Jurkat, Clone E6-1 (cell line): ENCODE measurements at regions not wholly inside any gene's neighbourhood (a gene's known extent, or its start where the extent isn't known, plus 50 kb on each side); places are given as distances from the start of the nearest gene placed in this dataset.
"Not testable (repeated sequence)": the region's sequence is repeated elsewhere in the genome, so short reads cannot be mapped to it uniquely, and the experiment has no call there.

ENCODE experiments used
- DNase-seq: peaks from one replicate; pipeline ENCODE4 v3.0.0-alpha.2; 2011; ENCODE audit warnings: low read depth, low spot score
- H3K4me3 ChIP-seq: 2 replicates; pipeline ENCODE4 v1.5.1; 2011; ENCODE audit warnings: mild to moderate bottlenecking, low read length, control low read depth, moderate library complexity

- no peak for DNase-seq
- H3K4me3 ChIP-seq: no peak overlapping the region
Measured at GRCh38 chr5:60084226-60084625, 190.7 kb upstream of the PDE4D start.

DNA sequence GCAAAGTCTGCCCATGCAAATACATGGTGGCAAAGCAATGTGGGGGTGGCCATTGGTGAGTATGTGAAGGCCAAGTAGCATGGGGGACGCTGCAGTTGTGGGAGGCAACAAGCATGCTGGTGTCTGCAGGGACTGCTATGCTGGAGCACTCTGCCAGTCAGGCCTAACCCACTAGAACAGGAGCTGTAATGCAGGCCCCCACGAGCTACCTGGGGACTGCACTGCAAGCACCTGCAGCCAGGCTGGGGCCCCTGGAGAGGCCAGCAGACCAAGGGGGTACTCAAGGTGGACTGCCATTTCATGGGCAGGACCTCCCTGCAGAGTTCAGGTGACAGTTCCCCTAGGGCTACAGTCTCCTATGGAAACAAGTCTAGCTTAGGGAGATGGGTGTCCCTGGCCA, 183.8 kb upstream of the PDE4D start:
- DNase-seq: no peak
- H3K4me3 ChIP-seq: no peak overlapping the region

DNA sequence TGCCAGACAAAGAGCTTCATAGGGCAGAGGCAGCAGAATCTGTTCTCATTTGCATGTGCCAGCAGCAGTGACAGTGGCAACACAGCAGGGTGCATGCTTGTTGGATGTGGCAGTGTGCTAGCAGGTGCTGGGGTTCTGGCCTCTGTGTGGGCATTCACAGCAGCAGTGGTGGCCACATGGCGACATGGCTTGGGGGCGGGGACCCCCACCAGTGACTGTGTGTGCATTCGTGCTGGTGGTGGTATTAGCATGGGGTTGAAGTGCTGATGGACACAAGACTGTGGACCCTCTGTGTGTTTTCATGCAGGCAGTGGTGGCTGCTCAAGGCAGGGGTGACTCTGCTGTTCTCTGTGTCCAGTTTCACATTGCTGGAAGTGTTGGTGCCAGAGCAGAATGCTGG, 183.2 kb upstream of the PDE4D start:
- no peak overlapping the region for H3K4me3 ChIP-seq
- no peak for DNase-seq

DNA sequence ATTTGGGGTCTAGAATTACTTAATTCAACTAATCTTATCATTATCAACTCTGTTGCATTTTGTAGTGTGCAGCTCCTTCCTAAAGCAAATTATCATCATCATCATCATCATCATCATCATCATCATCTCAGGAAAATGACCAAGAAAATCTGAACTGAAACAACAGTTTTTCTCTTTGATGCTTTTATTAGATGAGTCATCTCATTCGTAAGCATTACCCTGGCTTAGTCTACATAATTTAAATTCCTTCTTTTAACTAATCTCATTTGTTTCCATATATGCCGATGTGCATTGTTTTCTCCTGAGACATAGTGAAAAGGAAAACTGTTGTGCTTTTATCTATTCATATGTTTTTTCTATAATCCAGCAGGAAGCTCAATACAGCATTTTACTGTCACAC, 173.0 kb upstream of the PDE4D start:
- H3K4me3 ChIP-seq: no peak overlapping the region
- no peak for DNase-seq

GRCh38 chr5:60060389-60060788, 166.9 kb upstream of the PDE4D start:
- no peak for DNase-seq
- H3K4me3 ChIP-seq: no peak overlapping the region

DNA sequence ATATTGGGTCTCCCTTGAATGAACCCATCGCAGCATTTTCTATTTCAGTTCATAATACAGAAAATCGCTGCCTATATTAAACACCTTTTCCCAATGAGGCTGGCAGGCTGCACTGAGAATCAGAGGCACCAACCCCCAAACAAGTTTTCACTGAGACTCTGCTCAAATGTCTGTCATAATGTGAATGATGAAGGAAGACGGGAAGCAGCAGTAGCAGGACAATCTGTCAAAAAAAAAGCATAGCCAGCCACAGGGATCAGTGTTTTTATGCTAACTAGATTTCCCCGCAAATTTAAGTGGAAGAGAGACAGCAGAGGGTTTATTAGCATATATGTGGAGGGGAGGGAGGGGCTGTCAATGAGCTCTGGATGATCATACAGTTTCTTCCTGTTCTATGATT, 162.7 kb upstream of the PDE4D start:
- no peak overlapping the region for H3K4me3 ChIP-seq
- DNase-seq: no peak

DNA sequence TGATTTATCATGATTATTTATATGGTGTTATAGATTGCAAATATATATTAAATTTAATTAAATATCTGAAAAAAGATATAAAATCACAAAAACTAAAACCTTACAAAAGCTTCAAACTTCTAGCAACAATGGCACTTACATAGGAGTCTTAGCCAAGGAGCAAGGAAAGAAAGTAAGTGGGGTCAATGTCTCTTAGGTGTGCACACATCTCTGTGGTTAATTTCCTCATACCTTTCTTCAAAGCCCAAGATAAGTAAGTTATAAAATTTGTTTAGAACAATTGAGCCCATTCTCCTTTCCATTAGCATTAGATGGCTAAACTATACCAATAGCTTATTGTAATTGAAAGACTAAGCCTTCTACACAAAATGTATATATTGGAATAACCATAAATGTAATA, 161.6 kb upstream of the PDE4D start:
- DNase-seq: no peak
- no peak overlapping the region for H3K4me3 ChIP-seq

DNA sequence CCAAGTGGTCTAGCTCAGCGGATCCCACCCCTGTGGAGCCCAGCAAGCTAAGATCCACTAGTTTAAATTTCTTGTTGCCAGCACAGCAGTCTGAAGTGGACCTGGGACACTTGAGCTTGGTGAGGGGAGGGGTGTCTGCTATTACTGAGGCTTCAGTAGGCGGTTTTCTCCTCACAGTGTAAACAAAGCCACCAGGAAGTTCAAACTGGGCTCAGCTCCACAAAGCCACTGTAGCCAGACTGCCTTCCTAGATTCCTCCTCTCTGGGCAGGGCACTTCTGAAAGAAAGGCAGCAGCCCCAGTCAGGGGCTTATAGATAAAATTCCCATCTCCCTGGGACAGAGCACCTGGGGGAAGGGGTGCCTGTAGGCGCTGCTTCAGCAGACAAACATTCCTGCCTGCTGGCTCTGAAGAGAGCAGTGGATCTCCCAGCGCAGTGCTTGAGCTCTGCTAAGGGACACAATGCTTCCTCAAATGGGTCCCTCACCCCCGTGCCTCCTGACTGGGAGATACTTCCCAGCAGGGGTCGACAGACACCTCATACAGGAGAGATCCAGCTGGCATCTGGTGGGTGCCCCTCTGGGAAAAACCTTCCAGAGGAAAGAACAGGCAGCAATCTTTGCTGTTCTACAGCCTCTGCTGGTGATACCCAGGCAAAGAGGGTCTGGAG, 148.6 kb upstream of the PDE4D start:
- not testable (repeated sequence) for H3K4me3 ChIP-seq, DNase-seq

DNA sequence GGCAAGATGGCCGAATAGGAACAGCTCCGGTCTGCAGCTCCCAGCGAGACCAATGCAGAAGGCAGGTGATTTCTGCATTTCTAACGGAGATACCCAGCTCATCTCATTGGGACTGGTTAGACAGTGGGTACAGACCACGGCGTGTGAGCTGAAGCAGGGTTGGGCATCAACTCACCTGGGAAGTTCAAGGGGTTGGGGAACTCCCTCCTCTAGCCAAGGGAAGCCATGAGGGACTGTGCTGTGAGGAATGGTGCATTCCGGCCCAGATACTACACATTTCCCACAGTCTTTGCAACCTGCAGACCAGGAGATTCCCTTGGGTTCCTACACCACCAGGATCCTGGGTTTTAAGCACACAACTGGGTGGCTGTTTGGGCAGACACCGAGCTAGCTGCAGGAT, 148.0 kb upstream of the PDE4D start:
- DNase-seq: not testable (repeated sequence)

DNA sequence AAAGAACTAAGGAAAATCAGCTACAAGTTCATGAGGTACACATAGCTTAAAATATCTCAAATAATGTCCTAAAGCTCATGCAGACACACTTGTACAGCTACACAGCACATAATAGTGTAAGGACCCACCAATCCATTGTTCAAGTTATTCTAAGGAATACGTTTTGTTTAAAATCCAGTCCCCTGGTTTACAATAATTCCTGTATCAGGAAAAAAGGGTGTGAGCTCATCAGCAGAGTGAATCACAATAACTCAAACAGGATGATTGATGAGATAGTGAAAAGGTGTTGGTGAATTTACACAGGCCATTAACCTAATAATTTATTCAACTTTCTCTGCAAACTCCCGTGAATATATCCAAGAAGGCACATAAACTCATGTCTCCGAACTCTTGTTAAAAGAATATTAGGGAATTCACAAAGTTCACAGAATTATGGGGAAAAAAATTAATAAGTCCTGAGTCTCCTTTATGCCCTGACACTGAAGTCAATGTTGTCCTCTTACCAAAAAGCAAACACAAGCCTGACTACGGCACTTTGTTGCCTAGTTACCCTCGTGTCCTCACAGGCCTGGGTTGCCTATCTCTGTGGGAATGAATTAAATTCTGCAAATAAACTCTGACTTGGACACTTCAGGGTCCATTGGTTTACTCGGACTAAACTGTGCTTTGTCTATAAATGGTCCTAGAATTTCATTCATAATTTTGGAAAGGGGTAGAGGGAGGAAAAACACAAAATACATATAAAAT, 142.8 kb upstream of the PDE4D start:
- no peak overlapping the region for H3K4me3 ChIP-seq
- no peak for DNase-seq

More for the DNA sequence above, 148.0 kb upstream of the PDE4D start:
- not testable (repeated sequence) for H3K4me3 ChIP-seq

DNA sequence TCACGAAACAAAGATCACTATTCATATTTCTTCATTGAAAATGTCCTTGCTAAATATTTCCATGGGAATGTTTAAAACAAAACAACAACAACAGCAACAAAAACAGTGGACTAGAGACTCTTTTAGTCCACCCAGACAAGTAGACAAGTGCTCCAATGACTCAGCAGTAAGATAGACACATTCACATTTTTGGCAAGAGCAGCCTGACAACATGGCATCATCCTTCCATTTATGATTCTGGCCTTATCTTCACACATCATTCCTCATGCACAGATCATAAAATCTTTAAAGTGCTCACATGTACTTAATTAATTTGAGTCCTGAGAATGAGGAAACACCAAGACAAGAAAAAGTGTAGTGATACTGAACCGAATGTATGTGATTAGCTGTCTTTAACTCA, 132.6 kb upstream of the PDE4D start:
- no peak for DNase-seq
- H3K4me3 ChIP-seq: no peak overlapping the region

- DNase-seq: no peak
- H3K4me3 ChIP-seq: no peak overlapping the region
Measured at GRCh38 chr5:60024104-60024503, 130.6 kb upstream of the PDE4D start.

DNA sequence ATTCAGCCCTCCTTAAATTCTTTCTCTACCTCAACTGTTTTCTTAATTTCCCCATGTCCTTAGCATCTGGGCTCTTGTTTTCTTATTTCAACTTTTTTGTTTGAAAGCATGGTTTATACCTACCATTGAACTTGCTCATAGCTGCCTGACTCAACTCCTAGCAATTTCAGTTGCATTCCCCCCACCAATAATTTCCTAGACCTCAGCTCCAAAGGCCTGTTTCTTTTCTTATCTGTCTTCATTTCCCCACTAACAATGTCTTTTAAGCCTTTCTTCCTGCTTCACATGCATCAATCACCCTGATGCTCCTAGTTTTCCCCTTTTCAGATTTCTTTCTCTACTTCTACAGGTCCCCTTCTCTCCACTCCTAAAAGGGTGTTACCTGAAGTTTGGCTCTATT, 129.7 kb upstream of the PDE4D start:
- H3K4me3 ChIP-seq: no peak overlapping the region
- no peak for DNase-seq

- no peak overlapping the region for H3K4me3 ChIP-seq
- DNase-seq: no peak
Measured at GRCh38 chr5:60020457-60020856, 126.9 kb upstream of the PDE4D start.

DNA sequence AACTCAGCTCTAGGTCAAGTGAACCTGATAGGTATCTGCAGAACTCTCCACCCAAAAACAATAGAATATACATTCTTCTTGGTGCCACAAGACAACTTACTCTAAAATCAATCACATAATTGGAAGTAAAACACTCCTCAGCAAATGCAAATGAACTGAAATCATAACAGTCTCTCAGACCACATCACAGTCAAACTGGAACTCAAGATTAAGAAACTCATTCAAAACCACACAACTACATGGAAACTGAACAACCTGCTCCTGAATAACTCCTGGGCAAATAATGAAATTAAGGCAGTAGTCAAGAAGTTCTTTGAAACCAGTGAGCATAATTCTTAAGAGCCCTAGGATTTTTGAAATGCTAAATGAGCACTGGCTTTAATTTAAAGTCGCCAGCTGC, 125.4 kb upstream of the PDE4D start:
- not testable (repeated sequence) for DNase-seq, H3K4me3 ChIP-seq

DNA sequence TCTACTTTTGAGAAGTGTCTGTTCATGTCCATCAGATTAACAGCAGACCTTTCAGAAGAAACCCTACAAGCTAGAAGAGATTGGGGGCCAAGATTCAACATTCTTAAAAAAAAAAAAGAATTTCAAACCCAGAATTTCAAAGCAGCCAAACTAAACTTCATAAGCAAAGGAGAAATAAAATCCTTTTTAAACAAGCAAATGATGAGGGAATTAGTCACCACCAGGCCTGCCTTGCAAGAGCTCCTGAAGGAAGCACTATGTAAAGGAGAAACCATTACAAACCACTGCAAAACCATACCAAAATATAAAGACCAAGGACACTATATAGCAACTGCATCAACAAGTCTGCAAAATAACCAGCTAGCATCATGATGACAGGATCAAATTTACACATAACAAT, 124.6 kb upstream of the PDE4D start:
- no peak overlapping the region for H3K4me3 ChIP-seq
- DNase-seq: no peak

DNA sequence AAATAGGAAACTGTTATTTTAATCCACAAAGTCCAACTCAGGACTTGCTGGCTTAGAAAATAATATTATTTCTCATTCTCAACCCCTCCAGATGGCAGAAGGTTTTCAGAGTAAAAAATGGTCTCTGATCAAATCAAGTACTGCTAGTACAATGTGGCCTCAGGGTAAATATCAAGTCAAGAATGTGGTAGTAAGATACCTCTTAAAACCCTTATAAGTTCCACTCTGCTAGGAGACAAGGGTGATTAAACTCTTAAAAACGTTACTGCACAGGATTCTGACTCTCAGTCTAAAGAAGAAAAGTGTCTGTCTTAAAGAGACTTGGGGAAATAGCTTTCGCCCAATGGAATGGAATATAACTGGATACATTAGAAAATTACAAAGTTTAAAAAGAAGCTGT, 120.8 kb upstream of the PDE4D start:
- no peak overlapping the region for H3K4me3 ChIP-seq

DNA sequence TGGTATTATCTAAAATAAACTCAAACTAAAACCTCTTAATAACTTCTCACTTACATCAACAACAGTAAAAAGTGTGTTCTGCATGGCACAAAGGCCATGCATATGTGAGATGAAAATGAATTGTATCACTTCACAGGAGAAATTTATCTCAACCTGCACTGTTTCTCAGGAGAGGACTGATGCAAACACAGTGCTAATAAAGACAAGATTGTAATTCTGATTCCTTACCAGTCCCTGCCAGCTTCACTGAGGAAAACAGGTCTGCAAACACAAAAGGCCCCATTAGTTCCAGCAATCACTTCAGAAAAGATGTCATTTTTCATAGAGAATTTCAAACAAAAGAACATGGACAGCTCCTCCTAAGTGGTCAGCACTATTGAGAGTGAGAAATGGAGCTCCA, 117.3 kb upstream of the PDE4D start:
- H3K4me3 ChIP-seq: no peak overlapping the region
- DNase-seq: no peak

More for the DNA sequence above, 120.8 kb upstream of the PDE4D start:
- DNase-seq: no peak

GRCh38 chr5:60010328-60010727, 116.8 kb upstream of the PDE4D start:
- peak; percentile 4 for DNase-seq
- H3K4me3 ChIP-seq: no peak overlapping the region

- H3K4me3 ChIP-seq: no peak overlapping the region
- no peak for DNase-seq
Measured at GRCh38 chr5:60007729-60008128, 114.2 kb upstream of the PDE4D start.

GRCh38 chr5:59999056-59999455, 105.5 kb upstream of the PDE4D start:
- H3K4me3 ChIP-seq: no peak overlapping the region
- no peak for DNase-seq
